K562 (cell line): ENCODE measurements at regions not wholly inside any gene's neighbourhood (a gene's known extent, or its start where the extent isn't known, plus 50 kb on each side); places are given as distances from the start of the nearest gene placed in this dataset.

Experiments
- BRF1 ChIP-seq: IDR thresholded peaks from 3 replicates; pipeline ENCODE4 v1.6.1; 2011; ENCODE audit warnings: borderline replicate concordance, mild to moderate bottlenecking; ENCODE audit not compliant: insufficient read length; ENCODE audit errors: extremely low read depth
- CTBP1 ChIP-seq: fragments of 450-650 bp; IDR thresholded peaks from 2 replicates; pipeline ENCODE4 v1.6.1; 2016; ENCODE audit warnings: borderline replicate concordance
- CTCF ChIP-seq, 3 experiments: IDR thresholded peaks in 2 of 3; conservative IDR thresholded peaks in 1 of 3; 2 replicates each; pipeline ENCODE4 v1.5.1; 2011 to 2012; ENCODE audit warnings: low read length in 3 of 3, mild to moderate bottlenecking in 3 of 3, control low read depth in 2 of 3, improper control_type of control experiment in 1 of 3, inconsistent platforms in 1 of 3, low read depth in 1 of 3, mixed read lengths in 1 of 3, moderate library complexity in 1 of 3; ENCODE audit not compliant: insufficient read depth in 2 of 3
- DDX20 ChIP-seq: fragments of 450-650 bp; IDR thresholded peaks from 2 replicates; pipeline ENCODE4 v1.6.1; 2016; ENCODE audit warnings: missing genetic modification characterization, low read depth, mild to moderate bottlenecking, missing compliant biosample characterization, moderate library complexity
- HNRNPUL1 ChIP-seq: fragments of 200-400 bp; formaldehyde crosslinking; IDR thresholded peaks from 2 replicates; pipeline ENCODE4 v1.6.1; 2017; ENCODE audit warnings: low read length
- NCOA1 ChIP-seq: fragments of 450-650 bp; IDR thresholded peaks from 2 replicates; pipeline ENCODE4 v1.6.1; 2016; ENCODE audit warnings: low read depth
- SRF ChIP-seq, 2 experiments: fragments of 250-450, 450-650 bp in 1 of 2; sonication (Bioruptor Pico) in 1 of 2; sonication (generic) in 1 of 2; formaldehyde crosslinking; IDR thresholded peaks; 2 replicates each; pipeline versions ENCODE4 v1.5.0 to v1.5.1; 2020 to 2022; ENCODE audit warnings: mild to moderate bottlenecking in 1 of 2, missing genetic modification reagents in 1 of 2
- ZEB2 ChIP-seq: fragments of 450-650 bp; IDR thresholded peaks from 2 replicates; pipeline ENCODE4 v1.6.1; 2016

GRCh38 chr11:112336356-112336886 is 75.8 kb upstream of the PLET1 start:
- TF ChIP-seq ZEB2 (no peak), SRF (CRISPR knock-in tag; IDR thresholded peaks at IDR 0.05) (no peak), NCOA1 (no peak), CTCF (IDR thresholded peaks at IDR 0.05 in 2 of 3, conservative IDR thresholded peaks at IDR 0.05 in 1 of 3; ENCODE audit: insufficient read depth in 2 of 3, low read depth in 1 of 3, low read length in 3 of 3) (no peak), BRF1 (no peak), DDX20 (tag) (no peak), HNRNPUL1 (no peak), CTBP1 (no peak)
